ENCODE measurements at regions not wholly inside any gene's neighbourhood (a gene's known extent, or its start where the extent isn't known, plus 50 kb on each side); places are given as distances from the start of the nearest gene placed in this dataset.

GRCh38 chr10:10532826-10533225 lies 484.8 kb upstream of the CELF2 start:
- Histone ChIP-seq H3K27me3 (ENCODE audit: control insufficient read depth in 2 of 2, insufficient read depth in 2 of 2, low read length in 2 of 2) (no peaks in the 10 kb centered on the region), H4K20me1 (replicated peaks; ENCODE audit: control insufficient read depth, extremely low read depth, insufficient read depth, low read length) (no peaks in the 10 kb centered on the region), H3K4me1 (ENCODE audit: control insufficient read depth, extremely low read depth, insufficient read depth, low read length) (no peaks in the 10 kb centered on the region), H3K36me3 (ENCODE audit: control insufficient read depth in 2 of 2, extremely low read depth in 1 of 2, insufficient read depth in 2 of 2, low read length in 2 of 2) (no peaks in the 10 kb centered on the region), H3K4me3 (replicated peaks in 1 of 3; ENCODE audit: insufficient read depth in 1 of 3, low read depth in 1 of 3, low read length in 3 of 3) (no peak overlapping the region), H3K79me2 (ENCODE audit: control insufficient read depth, insufficient read depth, low read length) (no peaks in the 10 kb centered on the region), H2AFZ (ENCODE audit: low read depth, low read length) (no peak overlapping the region), H3K27ac (ENCODE audit: insufficient read depth, low read depth, low read length) (no peak overlapping the region), H3K9me1 (replicated peaks; ENCODE audit: control insufficient read depth, extremely low read depth, insufficient read depth, low read length) (no peaks in the 10 kb centered on the region), H3K9me3 (replicated peaks; ENCODE audit: control insufficient read depth, insufficient read depth, low read length) (no peaks in the 10 kb centered on the region), H3K4me2 (ENCODE audit: insufficient read depth, low read length) (no peak overlapping the region), H3K9ac (replicated peaks; ENCODE audit: extremely low read depth, insufficient read depth, low read length) (no peak overlapping the region)
- DNase-seq (ENCODE audit: low read depth, low spot score) (no peak), FAIRE-seq (no peak)
- ChIA-PET CTCF (interaction anchor here (0.6 kb wide), 1 partner anchor 228 kb away, joined by 3 read pairs; no protein-coding TSS in a partner anchor), POLR2A (no interaction called here)
- intact Hi-C loops (cut with micrococcal nuclease): no loop called here
- dilution Hi-C loops (cut with MboI; ENCODE audit: extremely low pct_ligation_motif_present, low sequenced_read_pairs): no loop called here
- no TSS peak for BruUV-seq (replicated peaks)
- TF ChIP-seq MAX (IDR thresholded peaks at IDR 0.05; ENCODE audit: insufficient read depth, insufficient read length): no peak
- TF ChIP-seq POLR2A (IDR thresholded peaks at IDR 0.05; ENCODE audit: low read depth, low read length): no peak
- no peak for TF ChIP-seq MYC (IDR thresholded peaks at IDR 0.05; ENCODE audit: low read depth, low read length)
- TF ChIP-seq FOS (IDR thresholded peaks at IDR 0.05; ENCODE audit: borderline replicate concordance, insufficient read depth, low read length): no peak
- no peak for TF ChIP-seq EZH2 (IDR thresholded peaks at IDR 0.05; ENCODE audit: borderline replicate concordance, low read depth, low read length, severe bottlenecking)
- TF ChIP-seq JUN (IDR thresholded peaks at IDR 0.05; ENCODE audit: borderline replicate concordance, insufficient read depth, insufficient read length, low read depth): no peak
- no peak for TF ChIP-seq POLR2AphosphoS5 (IDR thresholded peaks at IDR 0.05; ENCODE audit: insufficient read depth, low read depth, low read length)
- no peak for TF ChIP-seq GATA2 (IDR thresholded peaks at IDR 0.05; ENCODE audit: insufficient read depth, insufficient read length, low read depth, low read length)
- TF ChIP-seq CTCF (IDR thresholded peaks at IDR 0.05; ENCODE audit: extremely low read depth in 1 of 2, insufficient read depth in 1 of 2, low read depth in 1 of 2, low read length in 2 of 2): no peak

Measured in endothelial cell of umbilical vein (primary cell).